PC-9 (cell line): ENCODE measurements at regions not wholly inside any gene's neighbourhood (a gene's known extent, or its start where the extent isn't known, plus 50 kb on each side); places are given as distances from the start of the nearest gene placed in this dataset.

Experiments
- EZH2 ChIP-seq: fragments of 200-600 bp; sonication (generic); IDR thresholded peaks from 2 replicates; pipeline ENCODE4 v1.8.0; 2017; ENCODE audit warnings: antibody characterized with exemption, low read depth
- TF ChIP-seq, protein P1 (sequence below): fragments of 200-600 bp; sonication (generic); conservative IDR thresholded peaks from 2 replicates; pipeline ENCODE4 v1.6.1; 2017; ENCODE audit warnings: mixed run types, antibody characterized with exemption, mild to moderate bottlenecking, moderate library complexity

DNA sequence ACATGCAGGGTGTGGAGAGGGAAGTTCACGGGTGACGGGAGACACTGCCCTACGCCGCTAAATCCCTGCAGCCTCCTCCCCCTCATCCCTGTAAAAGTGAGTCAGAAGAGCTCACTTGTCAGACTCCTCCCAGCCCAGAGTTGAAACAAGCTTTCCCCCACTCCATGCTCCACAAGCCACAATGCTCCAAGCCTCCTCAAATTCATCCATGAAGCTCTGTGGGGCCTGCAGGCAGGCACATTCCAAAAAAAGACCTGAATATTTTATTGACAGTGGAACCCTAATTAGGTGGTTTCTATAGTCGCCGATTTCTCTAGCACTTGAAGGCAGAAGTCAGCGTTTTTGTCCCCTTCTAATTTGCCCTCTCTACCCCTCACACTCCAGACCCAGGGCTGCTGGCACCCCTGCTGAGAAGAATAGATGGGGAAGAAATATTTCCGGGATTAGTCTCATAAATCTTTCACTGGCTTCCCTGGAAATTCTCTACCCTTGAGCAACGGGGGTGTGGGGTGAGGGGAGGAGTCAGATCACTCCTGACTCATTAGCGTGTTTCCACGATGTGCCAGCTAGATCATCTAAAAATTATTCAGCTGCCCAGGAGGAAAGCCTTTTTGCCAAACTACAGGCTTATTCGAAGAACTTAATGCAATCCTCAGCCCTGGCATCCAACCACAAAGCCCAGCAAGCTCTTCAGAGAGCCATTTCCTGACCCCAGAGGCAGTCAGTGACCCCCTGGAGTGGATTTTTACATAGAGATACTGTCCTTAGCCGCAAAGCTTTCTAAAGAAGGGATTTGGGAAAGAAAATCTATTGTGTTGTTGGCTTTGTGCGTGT lies 97.1 kb downstream of the ENC1 start:
- TF ChIP-seq, protein P1, sequence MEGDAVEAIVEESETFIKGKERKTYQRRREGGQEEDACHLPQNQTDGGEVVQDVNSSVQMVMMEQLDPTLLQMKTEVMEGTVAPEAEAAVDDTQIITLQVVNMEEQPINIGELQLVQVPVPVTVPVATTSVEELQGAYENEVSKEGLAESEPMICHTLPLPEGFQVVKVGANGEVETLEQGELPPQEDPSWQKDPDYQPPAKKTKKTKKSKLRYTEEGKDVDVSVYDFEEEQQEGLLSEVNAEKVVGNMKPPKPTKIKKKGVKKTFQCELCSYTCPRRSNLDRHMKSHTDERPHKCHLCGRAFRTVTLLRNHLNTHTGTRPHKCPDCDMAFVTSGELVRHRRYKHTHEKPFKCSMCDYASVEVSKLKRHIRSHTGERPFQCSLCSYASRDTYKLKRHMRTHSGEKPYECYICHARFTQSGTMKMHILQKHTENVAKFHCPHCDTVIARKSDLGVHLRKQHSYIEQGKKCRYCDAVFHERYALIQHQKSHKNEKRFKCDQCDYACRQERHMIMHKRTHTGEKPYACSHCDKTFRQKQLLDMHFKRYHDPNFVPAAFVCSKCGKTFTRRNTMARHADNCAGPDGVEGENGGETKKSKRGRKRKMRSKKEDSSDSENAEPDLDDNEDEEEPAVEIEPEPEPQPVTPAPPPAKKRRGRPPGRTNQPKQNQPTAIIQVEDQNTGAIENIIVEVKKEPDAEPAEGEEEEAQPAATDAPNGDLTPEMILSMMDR: no peak
- no peak for TF ChIP-seq EZH2
